Stimulated activated naive B cell treated with anti-CD40 and anti-IgM and Interleukin-4, amounts not matched to agents 10 μg/mL and 1 μg/mL and 100 μg/mL, for 72 hours (primary cell): ENCODE measurements at regions not wholly inside any gene's neighbourhood (a gene's known extent, or its start where the extent isn't known, plus 50 kb on each side); places are given as distances from the start of the nearest gene placed in this dataset.
"Not testable (repeated sequence)": the region's sequence is repeated elsewhere in the genome, so short reads cannot be mapped to it uniquely, and the experiment has no call there.

Experiments used
- ATAC-seq, 2 donors: fragments of 150-1000 bp; cut with Tn5 transposase; replicated peaks; 2 replicates each; pipeline ENCODE4 v1.10.0; 2021; ENCODE audit warnings: moderate library complexity in 1 of 2
- DNase-seq: peaks from one replicate; pipeline ENCODE4 v3.0.0; 2021
- H3K27ac Mint-ChIP-seq: one replicate; pipeline ENCODE4 v1.8.0; 2022; ENCODE audit warnings: mild to moderate bottlenecking, mixed read lengths
- H3K27me3 Mint-ChIP-seq, 2 donors: one replicate each; pipeline ENCODE4 v1.8.0; 2022; ENCODE audit warnings: mixed read lengths in 2 of 2
- H3K36me3 Mint-ChIP-seq, 2 donors: one replicate each; pipeline ENCODE4 v1.8.0; 2022; ENCODE audit warnings: mixed read lengths in 2 of 2, mild to moderate bottlenecking in 1 of 2
- H3K4me1 Mint-ChIP-seq, 2 donors: one replicate each; pipeline ENCODE4 v1.8.0; 2022; ENCODE audit warnings: mixed read lengths in 2 of 2, mild to moderate bottlenecking in 1 of 2
- H3K4me3 Mint-ChIP-seq, 2 donors: one replicate each; pipeline ENCODE4 v1.8.0; 2022; ENCODE audit warnings: mild to moderate bottlenecking in 2 of 2, mixed read lengths in 2 of 2, moderate library complexity in 1 of 2
- H3K9me3 Mint-ChIP-seq, 2 donors: one replicate each; pipeline ENCODE4 v1.8.0; 2022; ENCODE audit warnings: mixed read lengths in 2 of 2, mild to moderate bottlenecking in 1 of 2

- Mint-ChIP-seq H3K4me1 (peaks cover 0 to 3% of the 10 kb centered on the region in 2 donors), H3K27me3 (peaks cover 0 to 4% of the 10 kb centered on the region in 2 donors), H3K4me3 (no peak overlapping the region), H3K27ac (no peak overlapping the region), H3K36me3 (peaks cover 9% of the 10 kb centered on the region in 2 donors), H3K9me3 (peaks cover 4 to 10% of the 10 kb centered on the region in 2 donors)
- ATAC-seq (no peak), DNase-seq (no peak)
These were observed 54.1 kb downstream of the SOCS3 start for GRCh38 chr17:78305801-78306200.

GRCh38 chr17:78304549-78305037, 55.3 kb downstream of the SOCS3 start:
- Mint-ChIP-seq H3K4me3 (no peak overlapping the region), H3K9me3 (peaks cover 4 to 10% of the 10 kb centered on the region in 2 donors), H3K36me3 (peaks cover 9% of the 10 kb centered on the region in 2 donors), H3K4me1 (peaks cover 0 to 4% of the 10 kb centered on the region in 2 donors), H3K27me3 (peaks cover 0 to 4% of the 10 kb centered on the region in 2 donors), H3K27ac (no peak overlapping the region)
- DNase-seq, result no peak
- no peak for ATAC-seq

DNA sequence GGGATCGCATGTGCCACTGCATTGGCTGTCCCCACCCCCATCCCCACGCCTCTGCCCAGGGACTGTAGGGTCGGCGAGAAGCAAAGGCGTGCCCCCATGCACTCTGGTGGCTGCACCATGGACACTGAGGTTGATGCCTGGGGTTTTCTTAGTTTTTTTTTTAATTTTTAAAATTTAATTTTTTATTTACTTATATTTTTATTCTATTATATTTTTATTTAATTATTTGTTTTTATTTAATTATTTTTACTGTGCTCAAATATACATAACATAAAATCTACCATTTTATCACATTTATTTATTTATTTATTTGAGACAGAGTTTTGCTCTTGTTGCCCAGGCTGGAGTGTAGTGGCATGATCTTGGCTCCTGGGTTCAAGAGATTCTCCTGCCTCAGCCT, 57.4 kb downstream of the SOCS3 start:
- Mint-ChIP-seq H3K4me1 (peaks cover 2 to 4% of the 10 kb centered on the region in 2 donors), H3K27ac (no peak overlapping the region), H3K4me3 (no peak overlapping the region), H3K27me3 (no peaks in the 10 kb centered on the region), H3K36me3 (peaks cover 9% of the 10 kb centered on the region in 2 donors), H3K9me3 (peaks cover 4 to 10% of the 10 kb centered on the region in 2 donors)
- no peak for DNase-seq
- ATAC-seq, result no peak

DNA sequence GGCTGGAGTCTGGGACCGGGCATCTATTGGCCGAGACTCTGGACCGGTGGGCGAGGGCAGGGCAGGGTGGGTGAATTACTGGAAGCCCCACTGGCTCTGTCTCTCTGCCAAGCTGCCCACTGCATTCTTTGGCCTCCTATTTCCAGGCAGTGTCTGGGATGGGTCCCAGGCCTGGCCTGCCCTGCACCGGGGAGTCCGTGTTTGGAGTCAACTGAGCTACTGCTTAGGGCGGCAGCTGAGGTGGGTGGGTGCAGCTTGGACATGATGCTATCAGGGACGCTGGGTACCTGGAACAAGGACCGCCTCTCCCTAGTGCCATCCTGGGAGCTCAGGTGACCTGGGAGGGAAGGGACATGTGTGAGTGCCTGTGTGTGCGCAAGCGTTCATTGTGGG, 58.1 kb downstream of the SOCS3 start:
- peaks cover 7 to 9% of the 10 kb centered on the region in 2 donors for H3K36me3 Mint-ChIP-seq
- no peak overlapping the region for H3K27ac Mint-ChIP-seq
- no peak overlapping the region for H3K4me3 Mint-ChIP-seq
- peaks cover 4 to 6% of the 10 kb centered on the region in 2 donors for H3K4me1 Mint-ChIP-seq
- no peak for ATAC-seq
- peaks cover 4 to 8% of the 10 kb centered on the region in 2 donors for H3K9me3 Mint-ChIP-seq
- DNase-seq, result no peak
- no peaks in the 10 kb centered on the region for H3K27me3 Mint-ChIP-seq

- ATAC-seq (no peak), DNase-seq (no peak)
- H3K27me3 Mint-ChIP-seq, result no peaks in the 10 kb centered on the region
- H3K27ac Mint-ChIP-seq, result no peak overlapping the region
- peaks cover 4 to 5% of the 10 kb centered on the region in 2 donors for H3K9me3 Mint-ChIP-seq
- peaks cover 4 to 6% of the 10 kb centered on the region in 2 donors for H3K36me3 Mint-ChIP-seq
- H3K4me1 Mint-ChIP-seq, result peaks cover 4 to 6% of the 10 kb centered on the region in 2 donors
- no peak overlapping the region for H3K4me3 Mint-ChIP-seq
These were observed 58.7 kb downstream of the SOCS3 start for GRCh38 chr17:78300962-78301820.

- Mint-ChIP-seq H3K4me1 (peaks cover 4 to 6% of the 10 kb centered on the region in 2 donors), H3K36me3 (peaks cover 0 to 3% of the 10 kb centered on the region in 2 donors), H3K9me3 (no peaks in the 10 kb centered on the region), H3K27me3 (no peaks in the 10 kb centered on the region), H3K4me3 (no peak overlapping the region), H3K27ac (no peak overlapping the region)
- ATAC-seq (no peak), DNase-seq (no peak)
These were observed 60.8 kb downstream of the SOCS3 start for GRCh38 chr17:78299049-78299448.

- no peak for DNase-seq
- Mint-ChIP-seq H3K4me3 (no peak overlapping the region), H3K27me3 (no peaks in the 10 kb centered on the region), H3K36me3 (no peaks in the 10 kb centered on the region), H3K4me1 (peaks cover 0 to 6% of the 10 kb centered on the region in 2 donors), H3K9me3 (no peaks in the 10 kb centered on the region), H3K27ac (no peak overlapping the region)
- no peak for ATAC-seq
These were observed 63.3 kb downstream of the TMEM235 start for GRCh38 chr17:78294776-78295175.

GRCh38 chr17:78294356-78294755, 62.9 kb downstream of the TMEM235 start:
- Mint-ChIP-seq H3K4me1 (peaks cover 0 to 6% of the 10 kb centered on the region in 2 donors), H3K36me3 (no peaks in the 10 kb centered on the region), H3K27ac (peak overlapping the region; percentile 1), H3K27me3 (no peaks in the 10 kb centered on the region), H3K9me3 (no peaks in the 10 kb centered on the region), H3K4me3 (no peak overlapping the region)
- DNase-seq, result no peak
- no peak for ATAC-seq

DNA sequence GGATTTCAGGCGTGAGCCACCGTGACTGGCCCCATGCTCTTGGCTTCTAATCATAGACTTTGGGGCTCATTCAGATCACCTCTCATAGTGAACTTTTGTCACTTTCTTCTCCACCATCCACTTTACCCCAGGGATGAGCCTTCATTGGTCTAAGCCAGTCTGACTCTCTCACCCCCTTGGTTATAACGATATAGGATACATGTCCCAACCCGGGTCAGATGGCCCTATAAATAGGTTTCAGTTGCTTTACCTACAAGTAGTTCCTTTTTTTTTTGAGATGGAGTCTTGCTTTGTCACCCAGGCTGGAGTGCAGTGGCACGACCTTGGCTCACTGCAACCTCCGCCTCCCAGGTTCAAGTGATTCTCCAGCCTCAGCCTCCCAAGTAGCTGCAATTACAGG, 61.7 kb downstream of the TMEM235 start:
- not testable (repeated sequence) for H3K27ac Mint-ChIP-seq, ATAC-seq, H3K4me3 Mint-ChIP-seq, DNase-seq, H3K36me3 Mint-ChIP-seq, H3K4me1 Mint-ChIP-seq, H3K27me3 Mint-ChIP-seq, H3K9me3 Mint-ChIP-seq

DNA sequence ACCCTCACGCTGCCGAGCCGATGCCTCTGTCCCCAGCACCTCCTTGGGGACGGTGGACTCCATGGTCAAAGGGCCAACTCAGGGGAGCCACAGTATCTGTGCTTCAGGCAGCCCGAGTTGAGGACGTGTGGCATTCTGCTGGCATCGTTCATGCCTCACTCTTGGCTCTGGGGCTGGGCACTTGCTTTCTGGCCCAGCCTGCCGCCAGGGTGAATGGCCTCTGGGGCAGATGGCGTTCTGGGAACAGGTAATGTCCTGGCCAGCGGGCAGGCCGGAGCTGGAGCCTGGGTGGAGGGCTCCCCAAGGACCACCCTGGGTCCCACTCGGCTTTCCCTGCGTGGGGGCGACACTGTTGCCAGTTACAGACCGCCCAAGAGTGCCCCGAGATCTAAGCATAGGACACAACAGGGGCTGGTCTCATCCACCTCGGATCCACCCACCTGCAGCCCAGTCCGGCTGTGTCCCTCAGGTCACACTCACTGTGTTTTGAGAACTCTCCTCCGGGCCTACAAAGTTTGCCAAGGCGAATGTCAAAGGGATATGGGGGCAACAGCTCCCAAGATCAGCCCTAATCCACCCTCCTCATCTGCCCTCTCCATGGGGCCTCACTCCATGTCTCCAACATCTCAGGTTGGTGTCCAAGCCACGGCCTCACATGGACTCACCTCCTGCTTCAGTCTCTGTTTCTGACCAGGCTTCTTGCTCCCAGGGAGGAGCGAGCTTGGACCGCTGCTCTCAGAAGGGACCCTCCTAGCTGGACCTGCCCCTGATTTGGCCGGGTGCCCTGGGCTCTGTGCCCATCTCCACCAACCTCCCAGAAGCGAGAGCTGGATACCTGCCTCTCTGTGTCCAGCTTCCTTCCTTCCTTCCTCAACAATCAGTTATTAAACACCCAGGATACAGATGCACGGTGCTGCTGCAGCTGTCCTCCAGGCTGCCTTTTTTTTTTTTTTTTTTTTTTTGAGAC, 60.8 kb downstream of the TMEM235 start:
- DNase-seq, result no peak
- no peaks in the 10 kb centered on the region for H3K27me3 Mint-ChIP-seq
- H3K9me3 Mint-ChIP-seq, result no peaks in the 10 kb centered on the region
- no peak overlapping the region for H3K4me3 Mint-ChIP-seq
- H3K4me1 Mint-ChIP-seq, result peaks cover 0 to 1% of the 10 kb centered on the region in 2 donors
- no peaks in the 10 kb centered on the region for H3K36me3 Mint-ChIP-seq
- H3K27ac Mint-ChIP-seq, result no peak overlapping the region
- ATAC-seq, result no peak

DNA sequence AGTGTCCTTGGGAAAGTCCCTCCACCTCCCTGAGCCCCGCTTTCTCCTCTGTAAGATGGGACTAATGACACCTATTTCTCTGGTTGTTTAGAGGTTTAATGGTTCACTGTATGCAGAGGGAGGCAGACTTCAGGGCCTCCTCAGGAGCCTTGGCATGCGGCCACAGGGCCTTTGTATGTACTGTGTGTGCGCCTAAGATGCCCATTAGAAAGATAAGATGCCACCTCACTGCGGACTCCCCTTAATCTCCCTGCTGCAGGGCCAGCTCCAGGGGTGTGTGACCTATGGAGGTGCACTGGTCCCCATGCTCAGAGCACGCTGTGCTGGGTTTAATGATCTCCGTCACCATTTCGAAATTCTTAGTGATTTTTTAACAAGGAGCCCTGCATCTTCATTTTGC, 59.3 kb downstream of the TMEM235 start:
- Mint-ChIP-seq H3K27me3 (no peaks in the 10 kb centered on the region), H3K4me1 (no peaks in the 10 kb centered on the region), H3K9me3 (no peaks in the 10 kb centered on the region), H3K27ac (no peak overlapping the region), H3K36me3 (no peaks in the 10 kb centered on the region), H3K4me3 (no peak overlapping the region)
- DNase-seq, result no peak
- no peak for ATAC-seq
